MM.1S (cell line): ENCODE measurements at regions not wholly inside any gene's neighbourhood (a gene's known extent, or its start where the extent isn't known, plus 50 kb on each side); places are given as distances from the start of the nearest gene placed in this dataset.

Experiments
- DNase-seq: peaks from one replicate; pipeline ENCODE4 v3.0.0-alpha.2; 2015
- H2AFZ ChIP-seq: fragments of 300-600 bp; sonication (generic); 2 replicates; pipeline ENCODE4 v1.6.0; 2016; ENCODE audit warnings: antibody characterized with exemption, low read length
- H3F3A ChIP-seq: fragments of 300-600 bp; sonication (generic); 2 replicates; pipeline ENCODE4 v1.6.1; 2016; ENCODE audit warnings: mild to moderate bottlenecking, antibody characterized with exemption, low read length, moderate library complexity, mixed read lengths; ENCODE audit not compliant: insufficient read depth
- H3K27ac ChIP-seq: fragments of 300-600 bp; sonication (generic); 2 replicates; pipeline ENCODE4 v1.5.1; 2016; ENCODE audit warnings: mild to moderate bottlenecking, low read length
- H3K27me3 ChIP-seq: fragments of 300-600 bp; sonication (generic); replicated peaks from 2 replicates; pipeline ENCODE4 v1.6.0; 2016; ENCODE audit warnings: low read length; ENCODE audit not compliant: insufficient read depth
- H3K36me3 ChIP-seq: fragments of 300-600 bp; sonication (generic); replicated peaks from 2 replicates; pipeline ENCODE4 v1.6.1; 2016; ENCODE audit warnings: mild to moderate bottlenecking, low read length, mixed read lengths; ENCODE audit not compliant: insufficient read depth
- H3K4me1 ChIP-seq: fragments of 300-600 bp; sonication (generic); 2 replicates; pipeline ENCODE4 v1.6.1; 2016; ENCODE audit warnings: low read length, mixed read lengths
- H3K4me2 ChIP-seq: fragments of 300-600 bp; sonication (generic); 2 replicates; pipeline ENCODE4 v1.6.0; 2016; ENCODE audit warnings: low read depth, low read length
- H3K4me3 ChIP-seq: fragments of 300-600 bp; sonication (generic); 2 replicates; pipeline ENCODE4 v1.5.1; 2016; ENCODE audit warnings: low read length, mixed read lengths
- H3K79me2 ChIP-seq: fragments of 300-600 bp; sonication (generic); 2 replicates; pipeline ENCODE4 v1.6.1; 2016; ENCODE audit warnings: mixed run types, low read length, mixed read lengths
- H3K9ac ChIP-seq: fragments of 300-600 bp; sonication (generic); 2 replicates; pipeline ENCODE4 v1.6.1; 2016; ENCODE audit warnings: low read length, mixed read lengths
- H3K9me2 ChIP-seq: fragments of 300-600 bp; sonication (generic); replicated peaks from 2 replicates; pipeline ENCODE4 v1.6.1; 2016; ENCODE audit warnings: mild to moderate bottlenecking, low read length, mixed read lengths; ENCODE audit not compliant: insufficient read depth
- H3K9me3 ChIP-seq: fragments of 300-600 bp; sonication (generic); replicated peaks from 2 replicates; pipeline ENCODE4 v1.6.1; 2016; ENCODE audit warnings: mild to moderate bottlenecking, low read length, mixed read lengths; ENCODE audit not compliant: insufficient read depth
- H4K20me1 ChIP-seq: fragments of 300-600 bp; sonication (generic); 2 replicates; pipeline ENCODE4 v1.6.1; 2016; ENCODE audit warnings: mild to moderate bottlenecking, low read length, moderate library complexity, mixed read lengths; ENCODE audit not compliant: insufficient read depth
- CTCF ChIP-seq: fragments of 300-600 bp; sonication (generic); IDR thresholded peaks from 2 replicates; pipeline ENCODE4 v1.5.1; 2016; ENCODE audit warnings: antibody characterized with exemption, low read length, mixed read lengths
- EZH2 ChIP-seq: fragments of 300-600 bp; sonication (generic); optimal IDR thresholded peaks from 2 replicates; pipeline ENCODE3; 2017; ENCODE audit warnings: low read depth, mild to moderate bottlenecking, antibody characterized with exemption, low read length, mixed read lengths
- EZH2phosphoT487 ChIP-seq: fragments of 300-600 bp; sonication (generic); IDR thresholded peaks from 2 replicates; pipeline ENCODE4 v1.6.1; 2018; ENCODE audit warnings: antibody characterized with exemption, low read length

DNA sequence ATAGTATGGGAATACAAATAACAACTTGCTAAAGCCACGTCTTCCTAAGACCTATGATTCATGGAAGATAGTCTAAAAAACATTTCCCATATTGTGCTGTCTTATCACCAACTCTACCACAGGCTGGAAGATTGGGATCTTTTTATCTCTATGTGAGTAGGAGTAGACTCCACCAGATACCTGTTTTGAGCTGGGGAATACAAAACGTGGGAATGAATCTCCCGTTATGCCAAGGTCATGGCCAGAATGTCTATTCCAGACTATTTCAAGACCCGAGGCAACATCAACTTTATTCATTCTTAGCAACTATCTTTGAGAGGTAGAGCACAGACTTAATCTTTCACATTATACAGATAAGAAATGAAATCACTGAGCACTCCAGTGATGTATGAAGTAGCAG, 2350.9 kb upstream of the WWC1 start:
- Histone ChIP-seq H2AFZ (no peak overlapping the region), H3K36me3 (no peaks in the 10 kb centered on the region), H3K79me2 (no peaks in the 10 kb centered on the region), H3K27me3 (no peaks in the 10 kb centered on the region), H3K4me2 (no peak overlapping the region), H3K9me2 (no peaks in the 10 kb centered on the region), H3F3A (no peaks in the 10 kb centered on the region), H3K4me3 (no peak overlapping the region), H3K4me1 (no peaks in the 10 kb centered on the region), H4K20me1 (no peaks in the 10 kb centered on the region), H3K9ac (no peak overlapping the region), H3K27ac (no peak overlapping the region), H3K9me3 (no peaks in the 10 kb centered on the region)
- DNase-seq = no peak
- TF ChIP-seq EZH2phosphoT487 (no peak), CTCF (no peak), EZH2 (no peak)

DNA sequence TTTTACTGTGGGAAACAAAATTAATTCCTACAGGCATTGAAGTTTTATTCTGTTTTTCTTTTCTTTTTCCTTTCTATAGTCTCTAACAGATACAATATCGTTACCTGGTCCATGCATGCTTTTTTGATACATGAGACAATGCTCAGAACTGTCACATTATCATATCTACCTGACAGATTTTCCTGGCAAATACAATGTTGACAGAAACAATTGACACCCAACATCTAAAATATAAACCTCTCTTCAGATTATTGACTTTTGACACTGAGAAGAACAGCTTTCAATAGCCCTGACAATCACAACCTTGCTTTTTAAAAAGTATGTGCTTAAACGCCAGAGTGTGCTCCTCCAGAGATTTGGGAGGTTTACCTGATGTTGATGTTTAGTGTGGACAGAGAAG, 2334.6 kb upstream of the WWC1 start:
- no peaks in the 10 kb centered on the region for H3K9me3 ChIP-seq
- no peak overlapping the region for H3K4me2 ChIP-seq
- no peak for DNase-seq
- no peaks in the 10 kb centered on the region for H4K20me1 ChIP-seq
- H3F3A ChIP-seq = no peaks in the 10 kb centered on the region
- no peaks in the 10 kb centered on the region for H3K27me3 ChIP-seq
- no peaks in the 10 kb centered on the region for H3K79me2 ChIP-seq
- no peak overlapping the region for H3K27ac ChIP-seq
- no peak overlapping the region for H2AFZ ChIP-seq
- H3K9ac ChIP-seq = no peak overlapping the region
- H3K9me2 ChIP-seq = no peaks in the 10 kb centered on the region
- H3K4me3 ChIP-seq = no peak overlapping the region
- H3K36me3 ChIP-seq = no peaks in the 10 kb centered on the region
- no peaks in the 10 kb centered on the region for H3K4me1 ChIP-seq
- TF ChIP-seq EZH2phosphoT487 (no peak), EZH2 (no peak), CTCF (no peak)

GRCh38 chr5:165981671-165982070, 2309.8 kb upstream of the WWC1 start:
- Histone ChIP-seq H3F3A (no peaks in the 10 kb centered on the region), H3K27ac (no peak overlapping the region), H3K9me3 (no peaks in the 10 kb centered on the region), H2AFZ (no peak overlapping the region), H3K36me3 (no peaks in the 10 kb centered on the region), H3K4me2 (no peak overlapping the region), H3K4me3 (no peak overlapping the region), H3K9ac (no peak overlapping the region), H3K9me2 (no peaks in the 10 kb centered on the region), H3K27me3 (no peaks in the 10 kb centered on the region), H3K4me1 (no peaks in the 10 kb centered on the region), H4K20me1 (no peaks in the 10 kb centered on the region), H3K79me2 (no peaks in the 10 kb centered on the region)
- TF ChIP-seq EZH2phosphoT487 (no peak), CTCF (no peak), EZH2 (no peak)
- no peak for DNase-seq
